Left renal pelvis (tissue), 4 donors: ENCODE measurements at regions not wholly inside any gene's neighbourhood (a gene's known extent, or its start where the extent isn't known, plus 50 kb on each side); places are given as distances from the start of the nearest gene placed in this dataset.
"Not testable (repeated sequence)": the region's sequence is repeated elsewhere in the genome, so short reads cannot be mapped to it uniquely, and the experiment has no call there.

Experiments used
- DNase-seq, 4 donors: peaks; one replicate each; pipeline ENCODE4 v3.0.0-alpha.2; 2013; ENCODE audit warnings: low read depth in 4 of 4, low spot score in 3 of 4

DNA sequence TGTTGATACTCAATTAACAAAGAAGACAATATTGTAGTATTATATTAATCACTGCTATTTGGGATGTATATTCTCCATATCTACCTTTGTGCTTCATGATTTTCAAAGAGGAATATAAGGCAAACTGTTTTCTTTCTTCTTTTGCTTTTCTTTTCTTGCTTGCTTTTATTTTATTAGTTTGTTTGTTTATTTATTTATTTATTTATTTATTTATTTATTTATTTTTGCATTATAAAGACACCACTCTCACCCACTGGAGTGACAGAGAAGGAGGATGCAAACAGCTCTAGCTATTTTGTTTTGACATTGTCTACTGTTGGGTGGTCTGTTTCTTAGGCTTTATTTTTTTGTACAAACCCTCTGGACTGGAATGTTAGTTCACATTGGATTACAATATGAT lies 1352.7 kb downstream of the HACE1 start:
- DNase-seq = no peak

DNA sequence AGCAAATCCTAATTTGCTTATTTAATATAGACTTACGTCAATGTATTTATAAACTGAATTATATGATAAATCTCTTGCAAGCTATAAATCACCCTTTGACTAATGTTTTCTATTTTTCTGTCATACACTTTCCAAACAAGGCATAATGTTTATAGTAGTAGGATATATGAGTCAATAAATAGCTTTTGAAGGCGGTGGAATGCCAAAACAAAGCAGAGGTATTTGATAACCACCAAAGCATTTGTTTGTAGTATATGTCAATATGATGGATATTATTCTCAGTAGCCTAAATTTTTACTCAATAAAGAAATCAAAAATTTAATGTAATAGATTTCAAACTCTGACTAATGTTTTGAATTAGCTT lies 1354.6 kb downstream of the HACE1 start:
- DNase-seq = no peak

DNA sequence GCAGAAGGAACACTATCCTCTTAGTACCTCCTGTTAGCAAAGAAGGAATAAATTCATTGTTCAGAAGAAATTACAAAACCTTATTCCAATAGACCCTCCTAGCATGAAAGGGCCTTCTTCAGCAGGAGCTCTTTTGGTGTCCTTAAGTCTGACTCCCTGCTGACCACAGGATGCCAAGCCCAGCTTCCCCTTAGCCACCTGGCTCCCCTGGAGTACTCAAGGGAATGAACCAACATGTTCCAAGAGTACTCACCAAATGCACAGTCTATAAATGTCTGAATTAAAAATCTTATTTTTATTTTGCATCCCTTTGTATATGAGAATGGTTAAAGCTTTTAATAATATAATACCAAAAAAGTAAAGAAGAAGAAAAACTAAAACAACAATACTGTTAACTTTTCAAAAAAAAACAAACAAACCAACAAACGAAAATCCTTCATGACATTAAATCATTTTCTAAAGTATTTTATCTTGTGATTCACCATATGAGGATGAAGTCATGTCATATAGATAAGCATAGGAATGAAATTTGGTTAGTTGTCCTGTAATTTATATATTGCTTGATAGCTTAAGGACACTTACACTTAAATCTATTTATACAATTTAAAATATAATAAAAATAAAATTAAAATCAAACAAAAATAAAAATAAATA lies 1355.1 kb downstream of the HACE1 start:
- no peak for DNase-seq

DNA sequence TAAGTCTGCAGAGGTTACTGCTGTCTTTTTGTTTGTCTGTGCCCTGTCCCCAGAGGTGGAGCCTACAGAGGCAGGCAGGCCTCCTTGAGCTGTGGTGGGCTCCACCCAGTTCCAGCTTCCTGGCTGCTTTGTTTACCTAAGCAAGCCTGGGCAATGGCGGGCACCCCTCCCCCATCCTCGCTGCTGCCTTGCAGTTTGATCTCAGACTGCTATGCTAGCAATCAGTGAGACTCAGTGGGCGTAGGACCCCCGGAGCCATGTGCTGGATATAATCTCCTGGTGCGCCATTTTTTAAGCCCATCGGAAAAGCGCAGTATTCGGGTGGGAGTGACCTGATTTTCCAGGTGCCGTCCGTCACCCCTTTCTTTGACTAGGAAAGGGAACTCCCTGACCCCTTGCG lies 1363.1 kb downstream of the HACE1 start:
- DNase-seq = not testable (repeated sequence)

DNA sequence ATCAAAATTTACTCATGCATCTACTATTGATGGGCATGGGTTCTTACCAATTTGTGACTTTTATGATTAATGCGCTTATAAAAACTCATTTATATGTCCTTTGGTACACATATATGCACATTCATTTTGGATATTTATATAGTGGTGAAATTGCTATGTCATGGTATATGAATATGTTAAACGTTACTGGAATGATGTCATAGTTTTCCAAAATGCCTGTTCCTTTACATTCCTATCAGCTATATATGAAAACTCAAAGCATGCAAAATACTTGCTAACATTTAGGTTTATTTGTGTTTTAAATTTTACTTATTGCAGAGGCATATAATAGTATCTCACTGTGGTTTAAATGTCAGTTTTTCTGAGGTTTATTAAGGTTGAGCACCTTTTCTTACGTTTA lies 1403.1 kb downstream of the HACE1 start:
- DNase-seq = no peak

DNA sequence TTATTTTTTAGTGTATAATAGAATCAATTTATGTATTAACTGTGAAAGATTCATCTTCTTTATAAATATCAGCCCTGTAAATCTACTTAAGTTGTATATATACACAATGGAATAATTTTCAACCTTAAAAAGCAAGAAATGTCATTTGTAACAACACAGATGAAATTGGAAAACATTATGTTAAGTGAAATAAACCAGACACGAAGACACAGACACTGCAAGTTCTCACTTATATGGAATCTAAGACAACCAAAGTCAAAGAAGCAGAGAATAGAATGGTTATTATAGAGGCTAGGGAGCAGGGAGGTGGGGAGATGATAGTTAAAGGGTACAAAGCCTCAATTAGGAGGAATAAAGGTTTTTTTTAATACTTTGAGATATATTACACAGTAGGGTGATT lies 1404.4 kb downstream of the HACE1 start:
- DNase-seq = no peak

DNA sequence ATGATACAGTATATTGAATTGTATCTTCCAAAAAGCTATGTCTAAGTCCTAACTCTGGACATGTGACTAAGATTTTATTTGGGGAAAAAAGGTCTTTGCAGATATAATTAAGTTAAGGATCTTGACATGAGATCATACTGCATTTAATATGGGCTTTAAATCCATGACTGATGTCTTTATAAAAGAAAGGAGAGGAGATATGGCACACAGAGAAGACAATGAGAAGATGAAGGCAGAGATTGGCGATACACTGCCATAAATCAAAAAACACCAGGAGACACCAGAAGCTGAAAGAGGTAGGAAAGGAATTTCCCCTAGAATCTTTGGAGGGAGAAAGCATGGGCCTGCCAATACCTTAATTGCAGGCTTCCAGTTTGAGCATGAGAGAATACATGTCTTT lies 1450.2 kb downstream of the HACE1 start:
- no peak for DNase-seq

DNA sequence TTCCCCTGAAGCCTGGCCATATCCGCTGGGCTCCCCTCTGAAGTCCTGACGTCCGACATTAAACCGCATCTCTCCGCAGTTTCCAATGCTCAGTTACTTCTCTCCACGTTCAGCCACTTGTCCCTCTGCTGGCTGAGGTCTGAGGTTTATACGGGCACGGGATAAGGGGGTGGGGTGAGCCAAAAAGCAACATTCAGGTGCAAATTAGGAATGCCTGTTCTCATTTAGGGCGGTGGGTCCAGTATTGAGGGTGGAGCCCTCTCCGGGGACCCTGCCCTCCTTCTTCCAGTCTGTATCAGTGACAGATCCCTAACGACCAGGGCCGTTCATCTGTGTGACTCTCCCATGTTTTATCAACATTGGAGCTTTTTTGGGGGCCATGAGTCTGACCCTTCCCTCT lies 1454.4 kb downstream of the HACE1 start:
- DNase-seq = no peak

DNA sequence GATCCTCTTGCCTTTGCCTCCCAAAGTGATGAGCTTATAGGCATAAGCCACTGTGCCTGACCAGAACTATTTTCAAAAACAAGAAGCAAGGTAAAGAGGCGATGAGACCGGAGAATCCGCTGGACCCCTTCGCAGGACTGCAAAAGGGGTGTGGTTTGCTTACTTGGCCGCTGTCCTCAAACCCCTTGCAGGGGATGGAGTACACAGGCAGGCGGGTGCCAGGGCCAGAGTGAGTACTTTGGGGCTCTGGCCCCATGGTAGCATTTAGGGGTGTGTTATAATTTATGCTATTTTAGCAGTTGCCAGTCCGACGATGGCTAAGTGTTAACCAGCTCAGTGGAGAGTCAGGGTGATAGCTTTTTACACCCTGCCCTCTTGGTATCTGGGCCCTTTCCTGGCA lies 1454.9 kb downstream of the HACE1 start:
- DNase-seq = no peak

DNA sequence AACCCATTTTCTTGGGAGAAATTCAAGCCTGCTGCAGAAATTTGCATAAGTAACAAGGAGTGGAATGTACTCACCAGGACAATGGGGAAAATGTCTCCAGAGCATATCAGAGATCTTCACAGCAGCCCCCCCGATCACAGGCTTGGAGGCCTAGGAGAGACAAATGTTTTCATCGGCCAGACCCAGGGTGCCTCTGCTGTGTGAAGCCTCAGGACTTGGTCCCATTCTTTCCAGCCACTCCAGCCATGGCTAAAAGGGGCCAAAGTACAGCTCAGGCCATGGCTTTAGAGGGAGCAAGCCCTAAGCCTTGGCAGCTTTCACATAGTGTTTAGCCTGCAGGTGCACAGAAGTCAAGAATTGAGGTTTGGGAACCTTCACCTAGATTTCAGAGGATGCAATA lies 1463.0 kb downstream of the HACE1 start:
- no peak for DNase-seq

DNA sequence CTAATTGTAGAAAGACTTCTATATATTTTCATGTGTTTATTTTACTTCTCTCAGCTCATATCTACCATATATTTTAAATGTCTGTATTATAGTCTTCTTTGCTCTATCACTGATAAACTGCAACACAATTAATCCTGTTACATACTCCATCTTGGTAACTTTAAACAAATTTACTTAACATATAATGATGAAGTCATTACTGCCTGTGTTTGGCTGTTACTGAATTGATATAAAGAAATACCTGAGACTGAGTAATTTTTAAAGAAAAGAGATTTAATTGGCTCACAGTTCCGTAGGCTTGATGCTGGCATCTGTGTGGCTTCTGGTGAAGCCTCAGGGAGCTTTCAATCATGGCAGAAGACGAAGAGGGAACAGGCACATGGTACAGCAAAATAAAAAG lies 1480.4 kb downstream of the HACE1 start:
- no peak for DNase-seq

DNA sequence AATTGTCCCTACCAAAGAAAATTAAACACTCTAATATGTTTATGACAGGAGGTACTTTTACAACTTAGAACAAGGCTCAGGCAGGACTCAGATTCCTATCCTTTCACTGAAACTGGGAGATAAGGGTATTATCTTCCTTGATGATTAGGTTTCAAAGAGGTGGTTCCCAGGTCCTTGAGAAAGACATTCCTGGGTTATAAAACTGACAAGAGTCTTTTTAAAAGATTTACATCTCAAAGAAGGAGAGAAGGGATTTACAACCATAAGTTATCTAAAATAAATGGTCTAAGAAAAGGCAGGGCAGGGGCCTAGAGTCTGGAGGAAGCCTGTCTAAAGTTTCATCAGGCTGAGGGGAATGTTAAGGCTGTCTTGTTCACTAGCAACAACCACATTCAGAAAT lies 1492.5 kb downstream of the HACE1 start:
- peak in 1 of 4 donors; percentile 27 for DNase-seq

DNA sequence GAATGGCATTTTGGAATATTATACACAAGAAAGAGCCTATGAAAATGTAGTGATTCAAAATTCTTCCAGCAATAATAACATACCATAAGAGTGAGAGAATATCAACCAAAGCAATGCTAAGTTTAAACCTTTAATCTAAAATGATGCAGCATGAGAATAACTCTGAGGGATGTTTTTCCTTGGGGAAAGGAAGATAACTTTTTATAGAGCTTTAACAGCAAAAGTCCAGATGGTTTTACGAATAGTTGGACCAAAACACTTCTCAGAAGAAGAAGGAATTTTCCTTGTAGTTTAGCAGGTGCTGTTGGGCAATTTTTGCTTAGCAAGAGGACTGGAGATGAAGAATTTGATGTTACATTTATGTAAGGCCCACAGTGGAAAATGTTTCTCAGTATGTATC lies 1503.2 kb downstream of the HACE1 start:
- no peak for DNase-seq

DNA sequence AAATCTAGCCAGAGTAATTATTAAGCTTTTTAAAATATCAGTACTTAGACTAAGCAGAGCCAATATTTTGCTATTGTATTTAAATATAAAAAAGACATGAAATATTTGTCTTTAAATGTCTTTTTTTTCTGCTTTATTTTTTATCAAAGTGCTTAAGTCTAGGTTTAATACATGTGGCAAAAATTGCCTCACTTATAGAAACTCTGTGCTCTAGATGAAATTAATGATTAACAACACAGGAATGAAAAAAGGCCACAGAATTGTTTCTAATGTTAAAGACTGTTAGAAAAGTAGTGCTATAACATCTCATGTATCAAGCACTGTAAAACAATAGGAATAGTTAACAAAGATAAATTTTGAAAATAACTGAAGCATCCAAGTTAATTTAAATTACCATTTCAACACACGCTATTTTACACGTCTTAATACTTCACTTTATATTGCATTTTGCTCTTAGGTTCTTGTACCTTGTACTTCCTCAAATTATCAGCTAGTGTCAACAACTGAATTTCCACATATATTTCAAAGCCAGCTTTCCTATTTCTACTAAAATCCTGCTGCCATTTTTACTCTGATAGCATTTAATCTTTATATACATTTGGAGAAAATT lies 1515.1 kb downstream of the HACE1 start:
- DNase-seq = no peak

DNA sequence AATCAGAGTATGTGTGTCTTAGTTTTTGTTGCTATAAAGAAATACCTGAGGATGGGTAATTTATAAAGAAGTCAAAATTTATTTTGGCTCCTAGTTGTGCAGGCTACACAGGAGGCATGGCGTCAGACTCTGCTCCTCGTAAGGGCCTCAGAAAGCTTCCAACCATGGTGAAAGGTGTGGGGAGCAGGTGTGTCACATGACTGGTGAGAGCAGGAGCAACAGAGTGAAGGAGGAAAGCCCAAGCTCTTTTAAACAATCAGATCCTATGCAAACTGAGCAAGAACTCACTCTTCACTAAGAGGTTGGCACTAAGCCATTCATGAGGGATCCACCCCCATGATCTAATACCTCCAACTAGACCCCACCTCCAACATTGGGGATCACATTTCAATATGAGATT lies 1524.3 kb downstream of the HACE1 start:
- no peak for DNase-seq

DNA sequence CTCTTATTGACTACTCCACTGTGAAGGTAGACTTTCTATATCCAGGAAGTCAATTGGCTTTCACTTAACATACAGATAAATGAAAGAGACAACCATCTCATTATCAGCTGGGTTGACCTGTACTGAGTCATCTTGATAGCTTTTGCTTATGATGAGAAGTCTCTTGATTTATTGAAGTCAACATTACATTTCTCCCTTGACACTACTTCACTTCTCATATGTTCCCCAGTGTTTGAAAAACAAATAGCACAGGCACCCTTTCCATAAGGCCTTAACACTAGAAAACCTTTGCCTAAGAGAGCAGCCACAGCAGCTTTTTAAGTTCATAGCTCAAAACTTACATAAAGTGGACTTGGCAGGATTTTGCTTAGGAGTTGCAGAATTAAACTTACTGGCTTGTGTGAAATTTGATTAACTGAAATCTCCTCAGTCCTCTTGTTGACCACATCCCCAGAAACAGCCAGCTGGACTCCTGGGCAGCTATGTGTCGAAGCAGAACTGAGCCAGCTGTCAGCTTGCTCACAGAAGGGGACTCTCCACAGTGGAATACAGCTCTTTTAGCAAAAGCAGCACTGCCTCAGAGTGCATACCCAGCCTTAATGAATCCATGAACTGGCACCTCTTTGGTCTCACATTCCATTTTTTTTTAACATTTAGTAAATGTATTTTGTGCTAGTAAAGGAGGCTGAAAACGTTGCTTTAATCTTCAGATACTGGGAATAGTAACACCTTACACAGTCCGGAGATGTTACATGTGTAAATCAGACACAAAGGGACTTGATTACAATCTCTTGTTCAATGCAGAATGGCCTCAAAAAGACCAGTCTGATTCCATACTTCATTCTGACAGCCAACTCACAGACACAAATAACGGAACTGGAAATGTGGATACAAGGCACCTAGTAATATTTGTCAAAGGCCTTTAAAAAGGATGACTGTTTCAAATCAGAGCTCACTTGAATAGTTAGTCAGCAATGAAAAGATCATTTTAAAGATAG lies 1532.7 kb downstream of the HACE1 start:
- peak in 2 of 4 donors; percentile 2 to 15 for DNase-seq

DNA sequence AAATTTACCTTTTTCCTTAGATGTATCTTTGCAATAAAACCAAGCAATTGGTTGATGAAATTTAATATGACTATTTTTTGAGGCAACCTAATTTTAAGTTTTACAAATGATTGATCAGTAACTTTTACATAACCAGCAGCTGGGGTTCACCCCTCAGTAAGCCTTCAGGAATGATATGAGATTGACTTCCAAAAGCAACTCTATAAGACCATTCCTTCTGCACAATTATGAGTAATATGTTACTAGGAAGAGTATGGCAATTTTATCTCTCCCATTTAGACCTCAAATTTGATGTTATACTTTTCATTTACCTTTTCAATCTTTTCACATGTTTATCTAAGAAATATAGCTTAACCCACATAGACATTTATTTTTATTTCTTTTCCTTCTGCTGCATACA lies 1546.3 kb downstream of the HACE1 start:
- no peak for DNase-seq

DNA sequence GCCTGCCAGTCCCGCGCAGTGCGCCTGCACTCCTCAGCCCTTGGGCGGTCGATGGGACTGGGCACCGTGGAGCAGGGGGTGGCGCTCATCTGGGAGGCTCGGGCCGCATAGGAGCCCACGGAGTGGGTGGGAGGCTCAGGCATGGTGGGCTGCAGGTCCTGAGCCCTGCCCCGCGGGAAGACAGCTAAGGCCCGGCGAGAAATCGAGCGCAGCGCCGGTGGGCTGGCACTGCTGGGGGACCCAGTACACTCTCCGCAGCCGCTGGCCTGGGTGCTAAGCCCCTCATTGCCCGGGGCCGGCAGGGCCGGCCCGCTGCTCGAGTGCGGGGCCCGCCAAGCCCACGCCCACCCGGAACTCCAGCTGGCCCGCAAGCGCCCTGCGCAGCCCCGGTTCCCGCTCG lies 1565.3 kb downstream of the HACE1 start:
- DNase-seq = not testable (repeated sequence)

DNA sequence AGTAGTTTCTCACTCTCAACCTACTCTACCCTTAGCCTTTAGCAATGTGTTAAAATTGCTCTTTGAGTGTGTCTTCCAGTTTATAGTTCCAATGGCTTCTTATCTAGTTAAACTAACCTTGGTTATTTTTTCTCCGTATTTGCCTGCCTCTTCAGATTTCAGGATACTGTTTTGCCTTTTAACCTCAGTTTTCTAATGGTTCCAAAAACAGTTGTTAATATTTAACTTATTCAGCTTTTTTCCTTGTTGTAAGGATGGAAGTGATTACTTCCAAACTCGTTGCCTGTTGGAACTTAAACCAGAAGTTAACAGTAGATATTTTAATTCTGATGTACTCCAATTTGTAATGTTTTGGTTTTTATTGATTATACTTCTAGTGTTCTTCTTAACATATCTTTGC lies 1574.9 kb downstream of the HACE1 start:
- DNase-seq = no peak

DNA sequence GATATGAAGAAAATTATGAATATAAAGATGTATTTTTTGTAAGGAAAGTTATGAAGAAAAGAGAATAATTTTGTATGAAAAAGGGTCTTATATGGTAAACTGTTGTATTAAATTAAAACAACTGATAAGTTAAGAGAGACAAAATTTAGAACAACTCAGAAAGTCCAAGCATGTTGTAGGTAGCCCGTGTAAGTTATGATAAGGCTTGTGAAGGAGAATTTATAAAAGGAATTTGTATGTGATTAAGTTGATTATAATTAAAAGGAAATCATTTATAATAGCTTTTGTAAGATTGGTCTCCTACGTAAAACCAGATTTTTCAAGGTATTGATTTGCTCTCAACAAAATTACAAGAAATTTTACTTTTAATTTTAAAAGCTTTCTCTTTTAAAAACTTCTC lies 1579.3 kb downstream of the HACE1 start:
- DNase-seq = no peak

DNA sequence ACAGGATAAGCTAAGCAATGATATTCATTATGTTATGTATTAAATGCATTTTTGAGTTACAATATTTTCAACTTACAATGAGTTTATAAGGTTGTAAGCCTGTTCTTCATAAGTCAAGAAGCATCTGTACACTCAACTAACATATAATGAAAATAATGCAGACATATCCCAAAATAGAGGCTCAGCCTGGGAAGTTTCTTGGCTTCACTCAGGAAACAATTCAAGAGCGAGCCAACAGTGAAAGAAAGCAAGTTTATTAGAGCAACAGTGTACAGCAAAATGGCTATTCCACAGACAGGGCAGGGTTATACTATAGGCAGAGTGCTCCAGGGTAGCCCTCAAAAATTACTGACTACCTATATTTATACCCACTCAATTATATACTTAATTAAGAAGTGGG lies 1581.8 kb downstream of the HACE1 start:
- no peak for DNase-seq

DNA sequence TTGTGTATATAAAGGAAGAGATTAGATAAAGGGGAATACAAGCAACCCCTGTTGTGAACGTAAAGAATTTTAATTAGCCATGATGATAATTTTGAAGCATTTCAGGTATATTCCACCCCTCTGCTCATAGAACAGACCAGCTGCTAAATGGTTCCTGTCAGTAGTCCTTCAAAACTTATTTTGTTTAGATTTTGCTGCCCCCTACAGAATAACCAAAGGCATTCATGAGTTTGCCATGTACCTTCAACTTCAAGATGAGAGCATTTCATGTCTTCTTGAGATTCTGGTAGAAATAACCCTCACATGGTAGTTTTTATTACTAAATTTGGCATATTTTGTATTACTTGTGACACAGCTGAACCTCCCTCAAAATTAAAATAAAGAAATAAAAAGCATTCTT lies 1586.7 kb downstream of the HACE1 start:
- DNase-seq = peak in 2 of 4 donors; percentile 3 to 6
